HG02588 (cell line): ENCODE measurements at regions not wholly inside any gene's neighbourhood (a gene's known extent, or its start where the extent isn't known, plus 50 kb on each side); places are given as distances from the start of the nearest gene placed in this dataset.
"Not testable (repeated sequence)": the region's sequence is repeated elsewhere in the genome, so short reads cannot be mapped to it uniquely, and the experiment has no call there.

Experiments
- ATAC-seq: cut with Tn5 transposase; IDR thresholded peaks from one replicate; pipeline ENCODE4 v1.9.1; 2021; ENCODE audit warnings: mild to moderate bottlenecking, moderate library complexity; ENCODE audit not compliant: unreplicated experiment

GRCh38 chr1:10867138-10867721 is 70.8 kb upstream of the CASZ1 start:
- ATAC-seq = no peak

GRCh38 chr1:10867914-10868598 is 71.6 kb upstream of the CASZ1 start:
- no peak for ATAC-seq

- ATAC-seq = no peak
Measured at GRCh38 chr1:10868599-10868965, 72.1 kb upstream of the CASZ1 start.

- ATAC-seq = no peak
Measured at GRCh38 chr1:10869933-10870332, 73.5 kb upstream of the CASZ1 start.

GRCh38 chr1:10870493-10871096 is 74.1 kb upstream of the CASZ1 start:
- no peak for ATAC-seq

GRCh38 chr1:10873189-10873588 is 76.7 kb upstream of the CASZ1 start:
- no peak for ATAC-seq

- no peak for ATAC-seq
Measured at GRCh38 chr1:10874351-10874750, 77.9 kb upstream of the CASZ1 start.

- ATAC-seq = no peak
Measured at GRCh38 chr1:10877894-10878293, 81.4 kb upstream of the CASZ1 start.

- no peak for ATAC-seq
Measured at GRCh38 chr1:10878469-10878868, 82.0 kb upstream of the CASZ1 start.

GRCh38 chr1:10880063-10880462 is 83.6 kb upstream of the CASZ1 start:
- no peak for ATAC-seq

GRCh38 chr1:10881046-10881445 is 84.6 kb upstream of the CASZ1 start:
- no peak for ATAC-seq

GRCh38 chr1:10882069-10882468 is 85.6 kb upstream of the CASZ1 start:
- ATAC-seq = no peak

GRCh38 chr1:10887032-10887431 is 90.6 kb upstream of the CASZ1 start:
- not testable (repeated sequence) for ATAC-seq

GRCh38 chr1:10888291-10888690 is 91.8 kb upstream of the CASZ1 start:
- no peak for ATAC-seq

- no peak for ATAC-seq
Measured at GRCh38 chr1:10888791-10889649, 92.6 kb upstream of the CASZ1 start.

GRCh38 chr1:10889650-10890353 is 93.4 kb upstream of the CASZ1 start:
- no peak for ATAC-seq

- no peak for ATAC-seq
Measured at GRCh38 chr1:10890491-10891071, 94.1 kb upstream of the CASZ1 start.

GRCh38 chr1:10891091-10891490 is 94.6 kb upstream of the CASZ1 start:
- ATAC-seq = no peak

GRCh38 chr1:10892138-10893065 is 96.0 kb upstream of the CASZ1 start:
- ATAC-seq = no peak

- no peak for ATAC-seq
Measured at GRCh38 chr1:10895621-10896020, 99.2 kb upstream of the CASZ1 start.
